ENCODE measurements at regions not wholly inside any gene's neighbourhood (a gene's known extent, or its start where the extent isn't known, plus 50 kb on each side); places are given as distances from the start of the nearest gene placed in this dataset.

GRCh38 chr2:47307066-47307465 lies 62.0 kb upstream of the EPCAM start:
- intact Hi-C loops (cut with micrococcal nuclease; ENCODE audit: unreplicated experiment), result no loop called here
- POLR2A ChIA-PET, result no interaction called here
- H3K27me3 ChIP-seq (ENCODE audit: control insufficient read depth, insufficient read depth, low read length), result no peaks in the 10 kb centered on the region

GRCh38 chr2:47304654-47305053 lies 64.5 kb upstream of the EPCAM start:
- intact Hi-C loops (cut with micrococcal nuclease; ENCODE audit: unreplicated experiment), result no loop called here
- no peak for TF ChIP-seq SIN3A (IDR thresholded peaks at IDR 0.05; ENCODE audit: borderline replicate concordance, insufficient read depth, low read depth, low read length)
- TF ChIP-seq TCF7L2 (IDR thresholded peaks at IDR 0.05; ENCODE audit: low read depth, low read length), result no peak
- TF ChIP-seq POLR2AphosphoS5 (IDR thresholded peaks at IDR 0.05; ENCODE audit: low read depth, low read length), result no peak
- TF ChIP-seq CTCF (IDR thresholded peaks at IDR 0.05), result no peak
- no peak for TF ChIP-seq REST (IDR thresholded peaks at IDR 0.05; ENCODE audit: insufficient read depth in 1 of 2, low read depth in 2 of 2, low read length in 1 of 2)
- POLR2A ChIA-PET, result interaction anchor here (0.6 kb wide), 1 partner anchor 449 kb away, joined by 5 read pairs; no protein-coding TSS in a partner anchor
- DNase-seq (ENCODE audit: low read depth, low spot score), result no peak
- in situ Hi-C loops (cut with HindIII; ENCODE audit: low pct_unique_long_range_greater_than_20kb, low sequenced_read_pairs), result no loop called here
- Histone ChIP-seq H3K4me1 (ENCODE audit: control insufficient read depth, insufficient read depth, low read length) (no peaks in the 10 kb centered on the region), H3K9me3 (ENCODE audit: control insufficient read depth, insufficient read depth, low read depth, low read length) (no peaks in the 10 kb centered on the region), H3K27me3 (ENCODE audit: control insufficient read depth, insufficient read depth, low read length) (no peaks in the 10 kb centered on the region), H3K27ac (ENCODE audit: low read length) (no peak overlapping the region), H3K4me3 (ENCODE audit: low read depth in 2 of 2, low read length in 2 of 2) (no peak overlapping the region), H3K36me3 (ENCODE audit: control insufficient read depth, insufficient read depth, low read length) (no peaks in the 10 kb centered on the region)
- no TSS peak for BruUV-seq (replicated peaks)
- ATAC-seq, result no peak
- CTCF ChIA-PET, result interaction anchor here (0.6 kb wide), 1 partner anchor 39 kb away, joined by 10 read pairs; no protein-coding TSS in a partner anchor

More at GRCh38 chr2:47307066-47307465, 62.0 kb upstream of the EPCAM start:
- H3K27ac ChIP-seq (ENCODE audit: low read length), result no peak overlapping the region
- in situ Hi-C loops (cut with HindIII; ENCODE audit: low pct_unique_long_range_greater_than_20kb, low sequenced_read_pairs), result no loop called here
- no peaks in the 10 kb centered on the region for H3K9me3 ChIP-seq (ENCODE audit: control insufficient read depth, insufficient read depth, low read depth, low read length)
- CTCF ChIA-PET, result no interaction called here
- DNase-seq (ENCODE audit: low read depth, low spot score) (no peak), ATAC-seq (no peak)
- H3K36me3 ChIP-seq (ENCODE audit: control insufficient read depth, insufficient read depth, low read length), result no peaks in the 10 kb centered on the region
- BruUV-seq (replicated peaks), result no TSS peak
- peaks cover 2% of the 10 kb centered on the region; the same call in 1 of the 2 replicates for H3K4me1 ChIP-seq (ENCODE audit: control insufficient read depth, insufficient read depth, low read length)
- TF ChIP-seq REST (IDR thresholded peaks at IDR 0.05; ENCODE audit: insufficient read depth in 1 of 2, low read depth in 2 of 2, low read length in 1 of 2) (no peak), POLR2AphosphoS5 (IDR thresholded peaks at IDR 0.05; ENCODE audit: low read depth, low read length) (no peak), SIN3A (IDR thresholded peaks at IDR 0.05; ENCODE audit: borderline replicate concordance, insufficient read depth, low read depth, low read length) (no peak), CTCF (IDR thresholded peaks at IDR 0.05) (no peak), TCF7L2 (IDR thresholded peaks at IDR 0.05; ENCODE audit: low read depth, low read length) (no peak)
- no peak overlapping the region for H3K4me3 ChIP-seq (ENCODE audit: low read depth in 2 of 2, low read length in 2 of 2)

Data from Panc1 (cell line).